Neural cell (in vitro differentiated cells): ENCODE measurements at regions not wholly inside any gene's neighbourhood (a gene's known extent, or its start where the extent isn't known, plus 50 kb on each side); places are given as distances from the start of the nearest gene placed in this dataset.

Experiments
- H2AFZ ChIP-seq: fragments of 200-600, 300-800 bp; sonication (generic), shearing (Covaris generic); 2 replicates; pipeline ENCODE4 v1.6.0; 2014; ENCODE audit warnings: low read depth, mild to moderate bottlenecking, antibody characterized with exemption, low read length, moderate library complexity
- H3F3A ChIP-seq: fragments of 200-600 bp; shearing (Covaris generic); 2 replicates; pipeline ENCODE4 v1.6.1; 2016; ENCODE audit warnings: mild to moderate bottlenecking, moderate library complexity, mixed read lengths, antibody characterized with exemption, low read length; ENCODE audit not compliant: insufficient read depth, poor library complexity, severe bottlenecking
- H3K27ac ChIP-seq: fragments of 200-600, 300-800 bp; sonication (generic), shearing (Covaris generic); 2 replicates; pipeline ENCODE4 v1.5.1; 2014; ENCODE audit warnings: mild to moderate bottlenecking, low read length, moderate library complexity
- H3K27me3 ChIP-seq: fragments of 300-800, 200-600 bp; sonication (generic), shearing (Covaris generic); 2 replicates; pipeline ENCODE4 v1.6.0; 2014; ENCODE audit warnings: mild to moderate bottlenecking, low read depth, low read length, moderate library complexity; ENCODE audit not compliant: insufficient read depth
- H3K36me3 ChIP-seq: fragments of 300-800, 200-600 bp; sonication (generic), shearing (Covaris generic); 2 replicates; pipeline ENCODE4 v1.5.1; 2014; ENCODE audit warnings: mild to moderate bottlenecking, antibody characterized with exemption, low read length, moderate library complexity; ENCODE audit not compliant: insufficient read depth
- H3K4me2 ChIP-seq: fragments of 300-800, 200-600 bp; sonication (generic), shearing (Covaris generic); 2 replicates; pipeline ENCODE4 v1.6.0; 2014; ENCODE audit warnings: mild to moderate bottlenecking, low read length
- H3K4me3 ChIP-seq: fragments of 300-800, 200-600 bp; sonication (generic), shearing (Covaris generic); 2 replicates; pipeline ENCODE4 v1.5.1; 2014; ENCODE audit warnings: mild to moderate bottlenecking, low read length, moderate library complexity
- H3K79me2 ChIP-seq: fragments of 200-600 bp; shearing (Covaris generic); replicated peaks from 2 replicates; pipeline ENCODE4 v1.6.0; 2014; ENCODE audit warnings: mild to moderate bottlenecking, low read length, moderate library complexity; ENCODE audit not compliant: insufficient read depth
- H3K9ac ChIP-seq: fragments of 300-800, 200-600 bp; sonication (generic), shearing (Covaris generic); 2 replicates; pipeline ENCODE4 v1.6.1; 2016; ENCODE audit warnings: mild to moderate bottlenecking, low read length, mixed read lengths
- H3K9me2 ChIP-seq: fragments of 200-600 bp; shearing (Covaris generic); 2 replicates; pipeline ENCODE4 v1.6.1; 2016; ENCODE audit warnings: mild to moderate bottlenecking, low read length, mixed read lengths; ENCODE audit not compliant: insufficient read depth
- H3K9me3 ChIP-seq: fragments of 200-600, 300-800 bp; sonication (generic), shearing (Covaris generic); 2 replicates; pipeline ENCODE4 v1.6.1; 2016; ENCODE audit warnings: mild to moderate bottlenecking, mixed run types, low read length, moderate library complexity, mixed read lengths
- H4K20me1 ChIP-seq: fragments of 200-600 bp; shearing (Covaris generic); 2 replicates; pipeline ENCODE4 v1.6.1; 2016; ENCODE audit warnings: mild to moderate bottlenecking, mixed run types; ENCODE audit not compliant: insufficient read depth
- EP300 ChIP-seq: fragments of 450-650 bp; conservative IDR thresholded peaks from 2 replicates; pipeline ENCODE4 v1.6.1; 2014; ENCODE audit warnings: antibody characterized with exemption, mild to moderate bottlenecking, moderate library complexity; ENCODE audit not compliant: poor library complexity, severe bottlenecking
- EZH2 ChIP-seq: fragments of 200-600, 300-800 bp; shearing (Covaris generic), sonication (generic); IDR thresholded peaks from 2 replicates; pipeline ENCODE4 v1.6.1; 2014; ENCODE audit warnings: antibody characterized with exemption, low read length, borderline replicate concordance, mild to moderate bottlenecking; ENCODE audit not compliant: insufficient read depth, poor library complexity, severe bottlenecking
- MXI1 ChIP-seq: fragments of 450-650 bp; conservative IDR thresholded peaks from 2 replicates; pipeline ENCODE4 v1.6.1; 2014; ENCODE audit warnings: antibody characterized with exemption, mild to moderate bottlenecking; ENCODE audit not compliant: poor library complexity, severe bottlenecking
- POLR2AphosphoS5 ChIP-seq: IDR thresholded peaks from 2 replicates; pipeline ENCODE4 v1.6.1; 2012
- RAD21 ChIP-seq: fragments of 450-650 bp; conservative IDR thresholded peaks from 2 replicates; pipeline ENCODE4 v1.6.1; 2014; ENCODE audit warnings: antibody characterized with exemption, mild to moderate bottlenecking, moderate library complexity
- SMC3 ChIP-seq: fragments of 450-650 bp; conservative IDR thresholded peaks from 2 replicates; pipeline ENCODE4 v1.6.1; 2014; ENCODE audit warnings: antibody characterized with exemption, mild to moderate bottlenecking, moderate library complexity; ENCODE audit not compliant: poor library complexity
- TAF1 ChIP-seq: IDR thresholded peaks from 2 replicates; pipeline ENCODE4 v1.6.1; 2012; ENCODE audit warnings: low read depth
- TF ChIP-seq, protein P1 (sequence below): IDR thresholded peaks from 2 replicates; pipeline ENCODE4 v1.6.1; 2012; ENCODE audit warnings: borderline replicate concordance
- TF ChIP-seq, protein P2 (sequence below): fragments of 450-650 bp; IDR thresholded peaks from 2 replicates; pipeline ENCODE4 v1.5.1; 2014; ENCODE audit warnings: antibody characterized with exemption, mild to moderate bottlenecking, moderate library complexity; ENCODE audit not compliant: poor library complexity, severe bottlenecking

DNA sequence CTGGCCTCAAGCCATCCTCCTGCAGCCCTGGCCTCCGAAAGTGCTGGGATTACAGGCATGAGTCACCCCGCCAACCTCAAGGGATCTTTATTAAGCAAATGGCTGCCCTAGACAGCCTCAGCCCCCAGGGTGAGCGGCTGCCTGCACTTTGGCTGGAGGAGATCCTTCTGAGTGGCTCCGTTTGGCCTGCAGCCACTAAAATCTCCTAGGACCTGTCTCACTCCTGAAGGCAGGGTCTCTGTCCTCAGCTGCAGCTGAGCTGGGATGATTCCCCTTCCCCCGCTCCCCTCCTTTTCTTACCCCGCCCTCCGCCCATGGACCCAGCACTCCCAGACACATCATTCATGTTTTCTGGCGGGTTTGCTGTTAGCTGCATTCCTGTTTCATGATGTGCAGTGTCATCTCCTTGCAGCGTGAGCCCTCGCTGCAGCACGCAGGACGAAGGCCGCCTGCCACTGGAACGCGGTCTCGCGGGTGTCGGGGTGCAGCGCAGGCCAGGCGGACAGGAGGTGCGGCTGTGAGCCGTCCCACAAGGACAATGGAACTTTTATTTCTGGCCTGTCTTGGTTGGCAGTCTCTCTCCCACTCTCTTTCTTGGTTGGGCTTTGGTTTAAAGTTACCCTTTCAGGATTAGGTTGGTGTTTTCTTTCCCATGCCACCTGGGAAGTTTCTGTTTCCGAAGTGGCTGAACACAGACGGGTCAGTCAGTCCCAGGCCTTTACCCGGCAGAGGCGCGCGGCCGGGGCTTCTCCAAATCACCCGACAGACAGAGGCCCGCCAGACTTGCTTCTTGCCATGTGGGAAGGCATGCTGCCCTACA lies 137.1 kb downstream of the FOXD1 start (continued):
- no peak for TF ChIP-seq MXI1

DNA sequence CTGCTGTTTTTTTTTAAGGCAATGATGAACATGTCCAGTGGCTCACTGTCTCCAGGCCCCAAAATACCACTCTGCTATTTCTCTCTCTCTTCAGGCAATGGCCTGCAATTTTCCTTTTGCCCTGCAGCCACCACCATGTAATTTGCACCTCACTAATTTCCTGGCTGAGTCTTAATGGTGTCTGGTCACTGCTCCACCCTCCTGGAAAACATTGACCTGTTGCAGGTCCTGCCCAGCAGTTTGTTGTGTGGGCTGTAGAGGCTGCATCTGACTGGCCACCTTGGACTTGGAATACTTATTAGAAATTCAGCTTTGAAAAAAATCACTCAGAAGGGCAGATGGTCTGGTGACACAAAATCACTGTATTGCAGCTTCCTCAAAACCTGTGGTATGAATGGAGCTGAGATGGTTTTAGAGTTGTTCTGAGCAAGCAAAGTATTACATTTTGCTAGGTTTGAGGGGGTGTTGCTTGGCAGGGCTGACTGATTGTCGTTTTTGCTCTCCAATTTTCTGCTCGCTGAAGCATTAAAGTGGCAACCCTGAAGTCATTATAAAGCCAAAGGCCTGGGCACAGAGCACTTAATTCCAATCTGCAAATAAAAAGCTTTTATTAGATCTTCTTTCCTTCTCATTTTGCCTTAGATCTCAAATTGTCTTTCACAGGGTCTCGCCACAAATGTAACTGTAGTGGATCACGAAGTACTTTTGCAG lies 134.8 kb downstream of the TMEM174 start:
- Histone ChIP-seq H3K27me3 (peaks cover 96% of the 10 kb centered on the region), H3K36me3 (no peaks in the 10 kb centered on the region), H4K20me1 (no peaks in the 10 kb centered on the region), H3K79me2 (no peaks in the 10 kb centered on the region), H3K4me3 (no peak overlapping the region), H3F3A (no peaks in the 10 kb centered on the region), H3K4me2 (no peak overlapping the region), H3K9ac (no peak overlapping the region), H3K27ac (no peak overlapping the region), H3K9me3 (no peaks in the 10 kb centered on the region), H3K9me2 (no peaks in the 10 kb centered on the region), H2AFZ (no peak overlapping the region)
- TF ChIP-seq EZH2 (no peak), POLR2AphosphoS5 (no peak), SMC3 (no peak), EP300 (no peak), MXI1 (no peak), TAF1 (no peak), RAD21 (no peak)
- TF ChIP-seq, protein P1, sequence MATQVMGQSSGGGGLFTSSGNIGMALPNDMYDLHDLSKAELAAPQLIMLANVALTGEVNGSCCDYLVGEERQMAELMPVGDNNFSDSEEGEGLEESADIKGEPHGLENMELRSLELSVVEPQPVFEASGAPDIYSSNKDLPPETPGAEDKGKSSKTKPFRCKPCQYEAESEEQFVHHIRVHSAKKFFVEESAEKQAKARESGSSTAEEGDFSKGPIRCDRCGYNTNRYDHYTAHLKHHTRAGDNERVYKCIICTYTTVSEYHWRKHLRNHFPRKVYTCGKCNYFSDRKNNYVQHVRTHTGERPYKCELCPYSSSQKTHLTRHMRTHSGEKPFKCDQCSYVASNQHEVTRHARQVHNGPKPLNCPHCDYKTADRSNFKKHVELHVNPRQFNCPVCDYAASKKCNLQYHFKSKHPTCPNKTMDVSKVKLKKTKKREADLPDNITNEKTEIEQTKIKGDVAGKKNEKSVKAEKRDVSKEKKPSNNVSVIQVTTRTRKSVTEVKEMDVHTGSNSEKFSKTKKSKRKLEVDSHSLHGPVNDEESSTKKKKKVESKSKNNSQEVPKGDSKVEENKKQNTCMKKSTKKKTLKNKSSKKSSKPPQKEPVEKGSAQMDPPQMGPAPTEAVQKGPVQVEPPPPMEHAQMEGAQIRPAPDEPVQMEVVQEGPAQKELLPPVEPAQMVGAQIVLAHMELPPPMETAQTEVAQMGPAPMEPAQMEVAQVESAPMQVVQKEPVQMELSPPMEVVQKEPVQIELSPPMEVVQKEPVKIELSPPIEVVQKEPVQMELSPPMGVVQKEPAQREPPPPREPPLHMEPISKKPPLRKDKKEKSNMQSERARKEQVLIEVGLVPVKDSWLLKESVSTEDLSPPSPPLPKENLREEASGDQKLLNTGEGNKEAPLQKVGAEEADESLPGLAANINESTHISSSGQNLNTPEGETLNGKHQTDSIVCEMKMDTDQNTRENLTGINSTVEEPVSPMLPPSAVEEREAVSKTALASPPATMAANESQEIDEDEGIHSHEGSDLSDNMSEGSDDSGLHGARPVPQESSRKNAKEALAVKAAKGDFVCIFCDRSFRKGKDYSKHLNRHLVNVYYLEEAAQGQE: no peak
- TF ChIP-seq, protein P2, sequence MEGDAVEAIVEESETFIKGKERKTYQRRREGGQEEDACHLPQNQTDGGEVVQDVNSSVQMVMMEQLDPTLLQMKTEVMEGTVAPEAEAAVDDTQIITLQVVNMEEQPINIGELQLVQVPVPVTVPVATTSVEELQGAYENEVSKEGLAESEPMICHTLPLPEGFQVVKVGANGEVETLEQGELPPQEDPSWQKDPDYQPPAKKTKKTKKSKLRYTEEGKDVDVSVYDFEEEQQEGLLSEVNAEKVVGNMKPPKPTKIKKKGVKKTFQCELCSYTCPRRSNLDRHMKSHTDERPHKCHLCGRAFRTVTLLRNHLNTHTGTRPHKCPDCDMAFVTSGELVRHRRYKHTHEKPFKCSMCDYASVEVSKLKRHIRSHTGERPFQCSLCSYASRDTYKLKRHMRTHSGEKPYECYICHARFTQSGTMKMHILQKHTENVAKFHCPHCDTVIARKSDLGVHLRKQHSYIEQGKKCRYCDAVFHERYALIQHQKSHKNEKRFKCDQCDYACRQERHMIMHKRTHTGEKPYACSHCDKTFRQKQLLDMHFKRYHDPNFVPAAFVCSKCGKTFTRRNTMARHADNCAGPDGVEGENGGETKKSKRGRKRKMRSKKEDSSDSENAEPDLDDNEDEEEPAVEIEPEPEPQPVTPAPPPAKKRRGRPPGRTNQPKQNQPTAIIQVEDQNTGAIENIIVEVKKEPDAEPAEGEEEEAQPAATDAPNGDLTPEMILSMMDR: no peak

DNA sequence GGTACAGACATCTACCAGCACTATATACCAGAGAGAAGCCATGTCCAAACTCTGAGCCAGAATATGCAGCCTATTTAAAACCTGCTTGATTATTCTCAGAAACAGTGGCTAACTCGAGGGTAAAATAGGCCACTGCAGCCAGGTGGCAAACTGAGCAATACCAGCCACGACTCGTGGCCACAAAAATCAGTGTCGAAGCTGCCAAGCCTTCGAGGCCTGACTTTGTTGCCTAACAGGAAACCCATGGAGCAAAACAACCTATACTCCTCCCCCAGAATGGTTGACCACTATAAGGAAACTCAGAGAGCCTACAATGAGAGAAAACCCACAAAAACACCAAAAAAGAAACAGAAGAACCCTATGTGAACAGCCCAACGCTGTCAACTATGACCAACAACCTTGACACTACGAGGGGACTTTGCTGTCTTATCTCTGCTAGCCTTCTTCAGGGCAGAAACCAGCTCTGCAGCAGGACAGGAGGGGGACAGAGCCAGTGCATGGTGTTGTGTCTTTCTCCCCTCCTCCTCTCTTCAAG lies 133.8 kb downstream of the TMEM174 start:
- no peaks in the 10 kb centered on the region for H3K79me2 ChIP-seq
- TF ChIP-seq TAF1 (no peak), EP300 (no peak), SMC3 (no peak), RAD21 (no peak), EZH2 (no peak), MXI1 (no peak)

More for the DNA sequence above, 133.8 kb downstream of the TMEM174 start:
- H3K4me2 ChIP-seq: no peak overlapping the region
- no peak overlapping the region for H3K4me3 ChIP-seq
- no peaks in the 10 kb centered on the region for H3F3A ChIP-seq
- H3K9ac ChIP-seq: no peak overlapping the region
- peaks cover 96% of the 10 kb centered on the region for H3K27me3 ChIP-seq
- no peaks in the 10 kb centered on the region for H3K36me3 ChIP-seq
- no peaks in the 10 kb centered on the region for H3K9me2 ChIP-seq
- H2AFZ ChIP-seq: no peak overlapping the region
- no peaks in the 10 kb centered on the region for H4K20me1 ChIP-seq
- no peaks in the 10 kb centered on the region for H3K9me3 ChIP-seq
- no peak overlapping the region for H3K27ac ChIP-seq
